ENCODE measurements at regions not wholly inside any gene's neighbourhood (a gene's known extent, or its start where the extent isn't known, plus 50 kb on each side); places are given as distances from the start of the nearest gene placed in this dataset.
"Not testable (repeated sequence)": the region's sequence is repeated elsewhere in the genome, so short reads cannot be mapped to it uniquely, and the experiment has no call there.

- no peak for DNase-seq
Measured at GRCh38 chr2:49465157-49465831, 311.0 kb upstream of the FSHR start.

GRCh38 chr2:49459314-49459993, 305.1 kb upstream of the FSHR start:
- DNase-seq, result no peak

- no peak for DNase-seq
Measured at GRCh38 chr2:49444005-49444404, 289.7 kb upstream of the FSHR start.

- no peak for DNase-seq
Measured at GRCh38 chr2:49426996-49427395, 272.7 kb upstream of the FSHR start.

- no peak for DNase-seq
Measured at GRCh38 chr2:49416252-49416651, 261.9 kb upstream of the FSHR start.

GRCh38 chr2:49404108-49404507, 249.8 kb upstream of the FSHR start:
- DNase-seq, result no peak

- no peak for DNase-seq
Measured at GRCh38 chr2:49403637-49404036, 249.3 kb upstream of the FSHR start.

- no peak for DNase-seq
Measured at GRCh38 chr2:49379406-49379805, 225.1 kb upstream of the FSHR start.

GRCh38 chr2:49371128-49371701, 216.9 kb upstream of the FSHR start:
- no peak for DNase-seq

- DNase-seq, result no peak
Measured at GRCh38 chr2:49369650-49370049, 215.3 kb upstream of the FSHR start.

- no peak for DNase-seq
Measured at GRCh38 chr2:49369101-49369500, 214.8 kb upstream of the FSHR start.

- no peak for DNase-seq
Measured at GRCh38 chr2:49367003-49367402, 212.7 kb upstream of the FSHR start.

GRCh38 chr2:49360407-49360767, 206.1 kb upstream of the FSHR start:
- DNase-seq, result no peak

- DNase-seq, result peak; percentile 14
Measured at GRCh38 chr2:49359721-49360406, 205.5 kb upstream of the FSHR start.

- DNase-seq, result no peak
Measured at GRCh38 chr2:49355611-49356010, 201.3 kb upstream of the FSHR start.

GRCh38 chr2:49351560-49351959, 197.2 kb upstream of the FSHR start:
- no peak for DNase-seq

- DNase-seq, result no peak
Measured at GRCh38 chr2:49343638-49344037, 189.3 kb upstream of the FSHR start.

- no peak for DNase-seq
Measured at GRCh38 chr2:49342156-49342555, 187.8 kb upstream of the FSHR start.

GRCh38 chr2:49335546-49335945, 181.2 kb upstream of the FSHR start:
- DNase-seq, result no peak

GRCh38 chr2:49332415-49332814, 178.1 kb upstream of the FSHR start:
- DNase-seq, result no peak

- no peak for DNase-seq
Measured at GRCh38 chr2:49318531-49318930, 164.2 kb upstream of the FSHR start.

GRCh38 chr2:49309461-49309860, 155.1 kb upstream of the FSHR start:
- no peak for DNase-seq

- DNase-seq, result no peak
Measured at GRCh38 chr2:49306925-49307324, 152.6 kb upstream of the FSHR start.

- DNase-seq, result not testable (repeated sequence)
Measured at GRCh38 chr2:49298693-49299092, 144.4 kb upstream of the FSHR start.

All from NCI-H524 treated with DMSO at 0.1 percent for 48 hours (cell line).